Peyer's patch (tissue), 4 donors: ENCODE measurements at regions not wholly inside any gene's neighbourhood (a gene's known extent, or its start where the extent isn't known, plus 50 kb on each side); places are given as distances from the start of the nearest gene placed in this dataset.

Experiments
- POLR2A ChIP-seq, 2 donors: fragments of 450-650 bp; IDR thresholded peaks; one replicate each; pipeline ENCODE4 v1.5.1; 2017; ENCODE audit warnings: antibody characterized with exemption in 2 of 2, mild to moderate bottlenecking in 2 of 2, moderate library complexity in 2 of 2
- TF ChIP-seq, protein P1 (sequence below), 6 experiments: fragments of 450-650 bp in 4 of 6; fragments of 200-600 bp in 2 of 6; sonication (generic) in 1 of 6; IDR thresholded peaks; one replicate each; pipeline ENCODE4 v1.5.1; 2017 to 2019; ENCODE audit warnings: antibody characterized with exemption in 6 of 6, mild to moderate bottlenecking in 3 of 6, moderate library complexity in 1 of 6

DNA sequence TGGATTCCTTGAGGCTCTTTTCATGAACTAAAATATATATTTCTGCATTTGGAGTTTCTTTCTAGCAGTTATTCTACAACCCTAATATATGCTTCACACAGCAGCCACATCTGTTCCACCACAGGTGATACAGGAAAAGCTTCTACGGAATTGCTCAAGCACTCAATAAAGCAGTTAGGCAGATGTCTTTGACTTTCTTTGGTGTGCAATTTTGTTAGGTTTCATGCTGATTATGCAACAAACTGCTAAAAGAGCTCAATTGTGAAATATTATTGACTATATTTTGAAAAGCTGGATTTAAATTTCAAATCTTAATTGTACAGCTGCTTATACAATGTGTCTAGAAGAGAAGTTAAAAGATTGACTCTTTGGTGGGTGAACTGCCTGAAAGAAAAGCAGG, 1055.6 kb upstream of the FBXO33 start:
- TF ChIP-seq, protein P1, sequence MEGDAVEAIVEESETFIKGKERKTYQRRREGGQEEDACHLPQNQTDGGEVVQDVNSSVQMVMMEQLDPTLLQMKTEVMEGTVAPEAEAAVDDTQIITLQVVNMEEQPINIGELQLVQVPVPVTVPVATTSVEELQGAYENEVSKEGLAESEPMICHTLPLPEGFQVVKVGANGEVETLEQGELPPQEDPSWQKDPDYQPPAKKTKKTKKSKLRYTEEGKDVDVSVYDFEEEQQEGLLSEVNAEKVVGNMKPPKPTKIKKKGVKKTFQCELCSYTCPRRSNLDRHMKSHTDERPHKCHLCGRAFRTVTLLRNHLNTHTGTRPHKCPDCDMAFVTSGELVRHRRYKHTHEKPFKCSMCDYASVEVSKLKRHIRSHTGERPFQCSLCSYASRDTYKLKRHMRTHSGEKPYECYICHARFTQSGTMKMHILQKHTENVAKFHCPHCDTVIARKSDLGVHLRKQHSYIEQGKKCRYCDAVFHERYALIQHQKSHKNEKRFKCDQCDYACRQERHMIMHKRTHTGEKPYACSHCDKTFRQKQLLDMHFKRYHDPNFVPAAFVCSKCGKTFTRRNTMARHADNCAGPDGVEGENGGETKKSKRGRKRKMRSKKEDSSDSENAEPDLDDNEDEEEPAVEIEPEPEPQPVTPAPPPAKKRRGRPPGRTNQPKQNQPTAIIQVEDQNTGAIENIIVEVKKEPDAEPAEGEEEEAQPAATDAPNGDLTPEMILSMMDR (IDR thresholded peaks at IDR 0.05), result no peak
- no peak for TF ChIP-seq POLR2A (IDR thresholded peaks at IDR 0.05)
